ENCODE measurements at regions not wholly inside any gene's neighbourhood (a gene's known extent, or its start where the extent isn't known, plus 50 kb on each side); places are given as distances from the start of the nearest gene placed in this dataset.

DNA sequence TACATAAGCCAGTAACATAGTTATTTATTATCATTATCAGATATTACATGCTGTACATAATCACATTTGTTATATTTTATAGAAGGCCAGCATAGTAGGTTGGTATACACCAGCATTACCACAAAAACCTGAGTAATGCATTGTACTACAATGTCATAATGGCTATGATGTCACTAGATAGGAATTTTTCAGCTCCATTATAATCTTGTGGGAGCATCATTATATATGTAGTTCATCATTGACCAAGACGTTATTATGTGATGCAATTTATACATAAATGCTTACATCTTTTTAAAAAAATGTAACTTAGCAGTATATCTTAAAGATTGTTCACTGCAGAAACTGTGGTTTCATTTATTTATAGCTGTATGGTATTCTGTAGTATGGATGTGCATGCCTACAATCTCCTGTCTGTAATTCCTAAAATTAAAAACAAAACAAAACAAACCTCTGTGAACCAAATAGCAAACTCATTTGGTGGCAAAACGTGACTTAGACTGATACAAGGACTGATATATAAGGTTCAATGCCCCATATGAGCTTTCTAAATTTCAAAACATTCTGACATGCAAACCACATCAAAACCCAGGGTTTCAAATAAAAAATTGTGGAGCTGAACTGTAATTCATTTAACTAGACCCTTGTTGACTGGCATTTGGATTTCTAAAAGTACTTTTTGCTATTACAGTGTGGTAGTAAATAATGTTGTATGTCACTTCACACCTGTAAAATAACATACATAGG, 250.9 kb downstream of the DLEU7 start:
- no peak overlapping the region for H3K4me3 ChIP-seq (replicated peaks; ENCODE audit: low read depth, low read length)
- peak; percentile 81 for DNase-seq (ENCODE audit: low read depth)

DNA sequence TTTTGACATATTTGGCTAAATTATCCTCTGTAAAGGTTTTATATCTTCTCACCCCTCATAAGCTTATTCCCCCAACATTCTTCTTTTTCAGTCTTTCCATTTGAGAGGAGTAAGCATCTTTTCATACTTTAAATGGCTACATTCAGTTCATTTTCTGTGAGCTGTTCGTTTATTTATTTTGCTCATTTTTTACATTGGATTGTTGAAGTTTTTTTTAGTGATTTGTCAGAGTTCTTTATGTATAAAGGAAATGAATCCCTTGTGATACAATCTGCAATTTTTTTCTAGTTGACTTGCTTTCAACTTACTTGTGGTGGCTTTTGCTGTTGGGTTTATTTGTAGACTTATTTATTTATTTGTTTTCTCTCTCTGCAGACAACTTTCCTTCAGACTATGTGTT, 250.3 kb downstream of the DLEU7 start:
- no peak overlapping the region for H3K4me3 ChIP-seq (replicated peaks; ENCODE audit: low read depth, low read length)
- no peak for DNase-seq (ENCODE audit: low read depth)
- TF ChIP-seq, protein P1, sequence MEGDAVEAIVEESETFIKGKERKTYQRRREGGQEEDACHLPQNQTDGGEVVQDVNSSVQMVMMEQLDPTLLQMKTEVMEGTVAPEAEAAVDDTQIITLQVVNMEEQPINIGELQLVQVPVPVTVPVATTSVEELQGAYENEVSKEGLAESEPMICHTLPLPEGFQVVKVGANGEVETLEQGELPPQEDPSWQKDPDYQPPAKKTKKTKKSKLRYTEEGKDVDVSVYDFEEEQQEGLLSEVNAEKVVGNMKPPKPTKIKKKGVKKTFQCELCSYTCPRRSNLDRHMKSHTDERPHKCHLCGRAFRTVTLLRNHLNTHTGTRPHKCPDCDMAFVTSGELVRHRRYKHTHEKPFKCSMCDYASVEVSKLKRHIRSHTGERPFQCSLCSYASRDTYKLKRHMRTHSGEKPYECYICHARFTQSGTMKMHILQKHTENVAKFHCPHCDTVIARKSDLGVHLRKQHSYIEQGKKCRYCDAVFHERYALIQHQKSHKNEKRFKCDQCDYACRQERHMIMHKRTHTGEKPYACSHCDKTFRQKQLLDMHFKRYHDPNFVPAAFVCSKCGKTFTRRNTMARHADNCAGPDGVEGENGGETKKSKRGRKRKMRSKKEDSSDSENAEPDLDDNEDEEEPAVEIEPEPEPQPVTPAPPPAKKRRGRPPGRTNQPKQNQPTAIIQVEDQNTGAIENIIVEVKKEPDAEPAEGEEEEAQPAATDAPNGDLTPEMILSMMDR (IDR thresholded peaks at IDR 0.05; ENCODE audit: low read length, missing control alignments), result no peak

More for the DNA sequence above, 250.9 kb downstream of the DLEU7 start:
- TF ChIP-seq, protein P1 (IDR thresholded peaks at IDR 0.05; ENCODE audit: low read length, missing control alignments), result no peak

DNA sequence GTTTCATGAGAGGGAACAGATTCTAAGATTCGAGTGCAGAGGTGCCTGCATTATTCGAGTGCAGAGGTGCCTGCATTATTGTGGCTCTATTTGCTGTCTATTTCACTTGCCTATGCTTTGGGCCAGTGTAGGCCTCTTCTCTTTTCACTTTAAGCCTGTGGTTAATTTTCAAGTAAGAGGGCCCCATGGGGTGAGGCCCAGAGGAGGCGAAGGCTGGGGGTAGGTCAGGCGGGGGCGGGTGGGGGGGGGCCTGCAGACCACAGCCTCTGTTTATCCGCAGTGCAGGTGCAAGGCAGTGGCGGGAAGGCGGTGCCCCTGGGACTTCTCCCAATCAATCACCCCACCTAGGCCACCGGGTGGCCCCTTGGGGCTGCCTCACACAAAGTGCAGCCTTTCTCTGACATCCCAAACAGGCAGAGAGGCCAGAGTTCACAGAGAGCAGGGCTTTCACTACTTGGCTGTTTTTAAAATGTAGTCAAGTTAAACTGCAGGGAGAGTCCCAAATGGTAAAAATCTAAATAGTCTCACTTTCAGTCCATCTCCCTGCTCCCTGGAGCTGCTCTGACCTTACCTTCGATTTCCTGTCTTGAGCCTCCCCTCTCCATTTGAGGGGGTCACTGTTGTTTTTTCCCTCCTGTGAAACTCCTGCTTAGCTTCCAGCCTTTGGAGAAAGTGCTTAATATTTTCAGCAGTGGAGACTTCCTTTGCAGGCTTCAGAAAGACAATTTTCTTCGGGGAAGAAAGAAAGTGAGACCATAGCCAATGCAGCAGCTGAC, 249.0 kb downstream of the DLEU7 start:
- no peak for DNase-seq (ENCODE audit: low read depth)
- TF ChIP-seq, protein P1 (IDR thresholded peaks at IDR 0.05; ENCODE audit: low read length, missing control alignments), result no peak
- no peak overlapping the region for H3K4me3 ChIP-seq (replicated peaks; ENCODE audit: low read depth, low read length)

DNA sequence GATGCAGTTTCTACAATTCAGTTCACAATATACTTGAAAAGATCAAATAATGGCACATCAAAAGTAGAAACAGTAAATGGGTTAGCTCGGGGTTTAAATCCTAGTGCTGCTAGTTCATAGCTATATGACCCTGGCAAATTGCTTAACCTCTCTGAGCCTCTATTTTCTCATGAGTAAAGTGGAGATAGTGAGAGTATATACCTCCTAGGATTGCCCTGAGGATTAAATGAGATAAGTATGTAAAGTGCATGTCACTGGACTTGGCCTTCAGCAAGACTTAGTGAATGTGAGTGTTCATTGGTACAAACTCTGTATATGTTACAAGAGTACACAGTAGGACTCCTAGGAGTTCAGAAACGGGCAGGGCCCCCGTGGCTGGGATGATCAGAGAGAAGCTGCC, 248.3 kb downstream of the DLEU7 start:
- DNase-seq (ENCODE audit: low read depth), result no peak
- H3K4me3 ChIP-seq (replicated peaks; ENCODE audit: low read depth, low read length), result no peak overlapping the region
- TF ChIP-seq, protein P1 (IDR thresholded peaks at IDR 0.05; ENCODE audit: low read length, missing control alignments), result no peak

GRCh38 chr13:50596156-50596555, 247.3 kb downstream of the DLEU7 start:
- no peak overlapping the region for H3K4me3 ChIP-seq (replicated peaks; ENCODE audit: low read depth, low read length)
- TF ChIP-seq, protein P1 (IDR thresholded peaks at IDR 0.05; ENCODE audit: low read length, missing control alignments), result no peak
- no peak for DNase-seq (ENCODE audit: low read depth)

DNA sequence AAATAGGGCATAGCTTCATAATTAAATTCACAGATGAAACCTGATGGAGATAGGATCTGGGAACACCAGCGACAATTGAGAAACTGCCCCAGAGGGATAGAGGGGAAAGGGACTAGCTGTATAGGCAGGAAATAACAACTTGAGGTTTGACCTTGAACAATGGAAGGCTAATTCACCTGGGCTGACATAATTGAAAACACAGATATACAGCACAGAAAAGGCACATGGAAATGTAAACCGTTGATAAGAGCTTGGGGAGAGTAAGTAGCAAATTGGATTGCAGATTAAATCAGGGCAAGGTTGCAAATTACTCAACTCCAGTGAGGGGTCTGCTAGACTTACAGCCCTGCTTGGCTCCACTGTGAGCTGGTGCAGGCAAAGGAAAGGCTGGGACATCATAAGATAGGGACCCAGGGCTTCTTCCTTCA, 246.7 kb downstream of the DLEU7 start:
- H3K4me3 ChIP-seq (replicated peaks; ENCODE audit: low read depth, low read length), result no peak overlapping the region
- TF ChIP-seq, protein P1 (IDR thresholded peaks at IDR 0.05; ENCODE audit: low read length, missing control alignments), result no peak
- DNase-seq (ENCODE audit: low read depth), result no peak

Measured in fibroblast of pulmonary artery (primary cell).